KBM-7 (cell line): ENCODE measurements at regions not wholly inside any gene's neighbourhood (a gene's known extent, or its start where the extent isn't known, plus 50 kb on each side); places are given as distances from the start of the nearest gene placed in this dataset.

ENCODE experiments used
- DNase-seq: peaks from one replicate; pipeline ENCODE4 v3.0.0-alpha.2; 2015
- in situ Hi-C: fragments of 300-500 bp; cut with MboI; formaldehyde crosslinking; loops from 2 replicates; pipeline ENCODE4 v1.14.3; 2020; ENCODE audit warnings: low sequenced_read_pairs, low pct_unique_long_range_greater_than_20kb, mixed read lengths

DNA sequence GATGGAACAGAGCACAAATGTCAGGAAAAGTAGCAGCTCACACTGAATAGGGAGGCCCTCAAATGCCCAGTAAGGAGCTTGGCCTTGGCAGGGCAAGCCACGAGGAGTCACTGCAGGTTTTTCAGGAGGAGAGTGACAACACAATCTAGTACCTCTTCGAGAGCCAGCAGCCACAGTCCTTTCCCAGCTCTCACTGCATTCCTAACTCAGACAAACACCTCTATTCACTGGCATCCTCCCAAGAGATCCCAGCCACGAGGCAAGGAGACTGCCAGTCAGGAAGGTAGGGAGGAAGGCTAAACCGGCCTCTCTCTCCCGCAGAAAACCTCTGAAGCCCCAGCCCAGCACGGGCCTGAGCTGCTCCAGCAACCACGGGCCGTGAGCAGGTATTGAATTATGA lies 146.0 kb upstream of the SMAD3 start:
- in situ Hi-C loops: no loop called here

DNA sequence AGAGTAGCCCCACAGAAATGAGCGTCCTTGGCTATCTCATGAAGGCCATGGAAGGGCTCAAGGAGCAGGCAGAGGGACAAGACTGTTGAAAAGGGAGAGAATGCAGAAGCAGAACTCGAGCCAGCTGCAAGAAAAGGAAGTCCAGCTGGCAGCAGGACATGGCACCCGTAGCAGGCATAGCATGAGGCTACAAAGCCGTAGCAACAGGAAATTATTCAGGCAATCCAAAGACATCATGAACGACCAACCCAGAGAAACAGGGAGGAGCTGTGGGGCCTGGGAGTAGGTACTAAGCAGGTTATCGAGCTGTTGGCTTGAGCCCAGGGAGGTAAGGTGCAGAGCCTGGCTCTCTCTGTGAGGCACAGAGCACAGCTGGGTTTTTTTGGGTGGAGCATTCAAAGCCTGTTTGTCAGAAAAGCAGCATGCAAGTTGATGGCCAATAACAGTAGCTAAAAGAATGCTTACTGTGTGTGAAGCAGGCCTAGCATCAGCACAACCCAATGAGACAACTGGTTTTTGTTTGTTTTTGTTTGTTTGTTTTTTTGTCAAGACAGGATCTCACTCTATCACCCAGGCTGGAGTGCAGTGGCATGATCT lies 144.0 kb upstream of the SMAD3 start:
- DNase-seq: peak; percentile 87

More for the DNA sequence above, 146.0 kb upstream of the SMAD3 start:
- DNase-seq: no peak

GRCh38 chr15:66922608-66923007 lies 142.8 kb upstream of the SMAD3 start:
- in situ Hi-C loops: no loop called here
- no peak for DNase-seq

More for the DNA sequence above, 144.0 kb upstream of the SMAD3 start:
- in situ Hi-C loops: no loop called here

DNA sequence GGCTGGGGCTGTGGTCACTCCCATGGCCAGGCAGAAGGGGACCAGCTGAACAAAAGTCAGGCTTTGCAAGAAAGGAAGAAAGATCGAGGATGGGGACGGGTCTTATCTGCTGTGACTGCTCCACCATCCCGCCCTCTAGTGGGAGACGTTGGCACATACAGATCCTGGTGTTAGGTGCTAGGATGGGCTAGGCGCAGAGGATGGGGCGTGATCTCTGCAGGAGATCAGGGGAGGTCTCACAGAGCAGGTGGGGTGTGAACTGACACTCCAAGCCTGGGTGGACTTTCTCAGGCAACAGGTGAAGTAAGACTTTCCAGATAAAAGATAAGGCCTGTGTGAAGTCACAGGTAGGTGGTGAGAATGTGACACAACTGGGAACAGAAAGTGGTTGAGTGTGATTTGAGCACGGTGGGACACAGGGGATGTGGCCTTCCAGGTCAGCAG lies 141.9 kb upstream of the SMAD3 start:
- DNase-seq: peak; percentile 64
- in situ Hi-C loops: no loop called here

- in situ Hi-C loops: no loop called here
- DNase-seq: no peak
These were observed 140.5 kb upstream of the SMAD3 start for GRCh38 chr15:66924889-66925288.

DNA sequence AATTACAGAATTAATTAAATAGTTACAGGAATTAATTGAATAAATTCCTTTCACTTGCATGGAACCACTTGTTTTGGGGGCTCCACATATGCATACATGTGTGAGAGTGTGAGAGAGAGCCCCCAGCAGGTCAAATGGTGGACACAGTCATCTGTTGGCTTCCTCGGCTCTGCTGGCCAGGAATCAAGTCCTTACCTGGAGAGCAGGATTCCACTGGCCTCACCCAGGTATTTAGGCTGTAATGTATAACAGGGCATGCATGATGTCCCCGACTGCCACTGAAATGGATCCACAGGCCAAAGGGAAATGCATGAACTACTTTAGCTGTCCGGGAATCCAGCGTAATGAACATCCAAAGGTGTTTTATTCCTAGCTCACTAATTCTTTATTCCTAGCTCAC lies 139.7 kb upstream of the SMAD3 start:
- DNase-seq: no peak
- in situ Hi-C loops: no loop called here

DNA sequence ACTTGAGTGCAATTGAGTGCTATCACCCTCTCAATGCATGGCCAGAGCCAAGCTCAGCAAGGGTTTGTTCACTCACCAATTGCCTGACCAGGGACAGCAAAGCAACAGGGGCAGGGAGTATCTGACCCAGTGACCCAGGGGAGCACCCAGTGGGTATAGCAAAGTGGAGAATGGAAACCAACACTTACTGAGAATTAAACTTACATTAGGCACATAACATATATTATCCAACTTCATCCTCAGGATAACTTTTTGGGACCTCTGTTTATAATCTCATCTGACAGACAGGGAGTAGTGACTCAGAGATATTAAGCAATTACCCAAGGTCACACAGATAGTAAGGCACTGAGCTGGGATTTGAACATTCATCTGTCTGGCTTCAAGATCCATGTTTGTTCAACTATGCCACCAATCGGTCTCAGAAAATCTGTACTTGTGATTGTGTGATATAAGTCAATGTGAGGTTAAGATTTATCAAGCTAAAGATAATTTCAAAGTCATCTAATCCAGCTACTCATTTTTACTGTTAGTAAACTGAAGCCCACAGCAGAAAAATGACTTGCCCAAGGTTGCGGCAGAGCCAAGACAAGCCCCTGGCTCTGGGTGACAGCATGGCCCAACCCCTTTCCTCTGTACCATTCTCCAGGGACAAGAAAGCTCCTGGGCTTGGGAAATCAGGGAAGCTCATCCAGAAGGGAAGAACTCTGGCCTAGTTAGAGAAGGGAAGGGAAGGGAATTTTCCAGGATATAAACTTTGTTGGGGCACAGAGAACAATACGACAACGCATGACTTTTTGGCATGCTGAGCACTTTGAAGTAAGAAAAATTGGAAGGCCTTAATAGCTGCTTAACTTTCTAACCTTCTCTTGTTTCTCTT lies 138.0 kb upstream of the SMAD3 start:
- DNase-seq: no peak
- in situ Hi-C loops: no loop called here

DNA sequence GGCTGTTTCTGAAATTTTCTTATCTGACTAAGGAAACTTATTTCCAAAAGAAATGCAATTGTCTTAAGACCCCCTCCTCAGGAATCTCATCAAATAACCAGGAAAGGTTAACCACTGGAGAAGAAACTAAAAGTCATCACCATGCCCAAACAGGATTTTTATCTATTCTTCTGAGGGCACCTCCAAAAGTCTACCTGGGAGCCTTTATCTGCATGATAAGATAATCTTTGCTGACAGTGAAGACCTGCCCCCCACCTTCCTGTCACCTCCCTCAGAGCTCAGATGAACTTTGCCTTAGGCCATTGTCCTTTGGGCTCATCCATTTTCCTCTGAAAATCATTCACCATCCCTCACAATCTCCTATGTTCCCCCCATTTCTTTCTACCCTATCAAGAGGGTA lies 137.3 kb upstream of the SMAD3 start:
- DNase-seq: no peak
- in situ Hi-C loops: no loop called here

GRCh38 chr15:66928784-66929183 lies 136.6 kb upstream of the SMAD3 start:
- DNase-seq: no peak
- in situ Hi-C loops: no loop called here

GRCh38 chr15:66929843-66930402 lies 135.5 kb upstream of the SMAD3 start:
- no peak for DNase-seq
- in situ Hi-C loops: no loop called here

- in situ Hi-C loops: no loop called here
- no peak for DNase-seq
These were observed 133.4 kb upstream of the SMAD3 start for GRCh38 chr15:66931768-66932633.

DNA sequence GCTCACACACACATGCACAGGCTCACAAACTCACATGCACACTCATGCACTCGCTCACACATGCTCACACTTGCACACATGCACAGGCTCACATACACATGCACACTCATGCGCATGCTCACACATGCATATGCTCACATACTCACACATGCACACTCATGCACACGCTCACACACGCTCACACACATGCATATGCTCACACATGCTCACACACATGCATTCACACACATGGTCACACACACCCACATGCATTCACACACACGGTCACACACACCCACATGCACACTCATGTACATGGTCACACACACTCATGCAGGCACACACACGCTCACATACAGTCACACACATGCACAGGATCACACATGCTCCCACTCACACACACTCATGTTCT lies 132.8 kb upstream of the SMAD3 start:
- in situ Hi-C loops: no loop called here
- DNase-seq: no peak

DNA sequence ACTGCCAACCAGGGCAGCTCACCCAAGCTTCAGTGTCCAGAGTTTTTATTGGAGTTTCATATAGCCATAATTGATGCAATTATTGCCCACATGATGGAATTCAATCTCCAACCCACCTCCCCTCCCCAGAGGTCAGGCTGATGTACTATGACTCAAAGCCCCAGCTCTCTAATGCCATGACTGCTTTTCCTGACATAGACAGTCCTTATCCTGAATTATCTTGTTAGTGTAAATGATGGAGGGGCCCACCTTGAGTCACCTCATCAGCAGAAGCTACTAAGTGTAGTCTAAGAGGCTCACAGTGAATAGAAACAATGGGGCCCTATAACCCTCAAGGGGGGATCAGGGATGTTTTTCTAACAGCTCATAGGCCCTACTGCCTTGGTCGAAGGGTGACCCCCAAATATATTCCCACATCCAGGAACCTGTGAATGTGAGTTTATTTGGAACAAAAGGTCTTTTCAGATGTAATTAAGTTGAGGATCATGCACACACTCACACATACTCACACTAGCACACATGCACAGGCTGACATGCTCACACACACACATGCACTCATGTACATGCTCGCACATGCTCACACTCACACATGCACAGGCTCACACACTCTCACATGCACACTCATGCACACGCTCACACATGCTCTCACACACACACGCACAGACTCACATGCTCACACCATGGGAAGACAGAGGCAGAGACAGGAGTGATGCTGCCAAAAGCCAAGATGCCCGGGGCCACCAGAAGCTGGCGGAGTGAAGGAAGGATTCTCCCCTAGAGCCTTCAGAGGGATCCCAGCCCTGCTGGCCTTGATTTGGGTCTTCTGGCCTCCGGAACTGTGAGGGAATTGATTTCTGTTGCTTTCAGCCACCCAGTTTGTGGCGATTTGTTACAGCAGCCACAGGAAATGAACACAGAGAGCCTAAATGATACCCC lies 131.2 kb upstream of the SMAD3 start:
- no peak for DNase-seq
- in situ Hi-C loops: no loop called here

DNA sequence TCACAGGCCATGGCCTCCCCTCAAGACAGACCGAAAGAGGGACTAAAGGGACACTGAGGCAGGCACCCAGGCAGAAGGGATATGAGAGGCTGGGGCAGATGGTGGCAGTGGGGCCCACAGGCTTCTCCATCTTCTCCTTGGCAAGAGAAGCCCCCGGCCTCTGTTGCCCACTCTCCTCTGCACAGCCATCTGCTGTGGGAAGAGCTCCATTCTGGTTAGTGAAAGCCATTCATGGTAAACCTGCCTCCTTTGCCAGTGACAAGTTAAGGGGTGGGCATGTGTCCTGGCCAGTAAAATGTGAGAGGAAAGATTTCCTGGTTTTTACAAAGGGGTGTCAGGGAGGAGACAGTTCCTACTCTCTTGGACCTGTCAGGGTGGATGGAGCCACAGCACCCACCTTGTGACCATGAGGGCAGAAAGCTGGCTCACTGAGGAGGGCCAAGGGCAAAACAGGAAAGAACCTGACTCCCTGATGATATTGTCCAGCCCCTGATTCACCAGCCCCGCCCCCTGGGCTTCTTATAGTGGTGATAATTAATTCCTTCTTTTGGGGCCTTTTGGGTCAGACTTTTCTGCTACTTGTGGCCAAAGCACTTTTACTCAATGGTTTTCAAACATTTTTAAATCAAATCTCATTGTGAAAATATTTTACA lies 130.4 kb upstream of the SMAD3 start:
- in situ Hi-C loops: no loop called here

GRCh38 chr15:66935688-66936087 lies 129.7 kb upstream of the SMAD3 start:
- in situ Hi-C loops: no loop called here
- no peak for DNase-seq

More for the DNA sequence above, 130.4 kb upstream of the SMAD3 start:
- no peak for DNase-seq

DNA sequence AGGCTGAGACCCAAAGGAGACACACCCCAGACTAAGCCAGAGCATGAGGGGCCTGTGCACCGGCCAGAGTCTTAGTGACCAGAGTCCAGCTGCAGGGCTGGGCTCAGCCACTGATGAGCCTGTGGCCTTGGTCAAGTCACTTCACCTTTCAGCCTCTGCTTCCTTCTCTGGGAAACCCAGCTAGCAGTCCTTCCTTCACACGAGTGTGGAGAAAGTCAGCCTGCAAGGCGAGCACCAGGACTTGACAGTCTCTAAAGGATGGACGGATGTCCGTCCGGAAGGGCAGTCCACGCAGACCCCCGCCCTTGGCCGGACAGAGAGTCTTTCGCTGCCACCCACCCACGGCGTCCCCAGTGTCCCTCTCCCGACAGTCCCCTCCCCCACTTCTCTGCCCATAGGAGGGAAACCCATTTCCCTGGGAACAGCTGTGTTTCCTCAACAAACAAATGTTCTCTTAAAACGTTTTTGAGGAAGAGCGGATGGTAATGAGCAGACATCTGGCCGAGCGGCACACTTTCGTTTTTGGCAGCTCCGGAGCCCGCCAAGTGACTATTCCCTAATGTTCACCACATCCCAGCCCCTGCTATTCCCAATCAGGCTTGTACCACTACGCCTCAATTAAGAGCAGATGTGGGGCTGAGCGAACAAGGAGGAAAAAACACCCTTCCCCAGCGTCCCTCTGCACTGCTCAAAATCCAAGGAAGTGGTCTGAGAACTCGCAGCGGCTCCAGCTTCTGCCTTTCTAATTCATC lies 129.1 kb upstream of the SMAD3 start:
- in situ Hi-C loops: no loop called here

DNA sequence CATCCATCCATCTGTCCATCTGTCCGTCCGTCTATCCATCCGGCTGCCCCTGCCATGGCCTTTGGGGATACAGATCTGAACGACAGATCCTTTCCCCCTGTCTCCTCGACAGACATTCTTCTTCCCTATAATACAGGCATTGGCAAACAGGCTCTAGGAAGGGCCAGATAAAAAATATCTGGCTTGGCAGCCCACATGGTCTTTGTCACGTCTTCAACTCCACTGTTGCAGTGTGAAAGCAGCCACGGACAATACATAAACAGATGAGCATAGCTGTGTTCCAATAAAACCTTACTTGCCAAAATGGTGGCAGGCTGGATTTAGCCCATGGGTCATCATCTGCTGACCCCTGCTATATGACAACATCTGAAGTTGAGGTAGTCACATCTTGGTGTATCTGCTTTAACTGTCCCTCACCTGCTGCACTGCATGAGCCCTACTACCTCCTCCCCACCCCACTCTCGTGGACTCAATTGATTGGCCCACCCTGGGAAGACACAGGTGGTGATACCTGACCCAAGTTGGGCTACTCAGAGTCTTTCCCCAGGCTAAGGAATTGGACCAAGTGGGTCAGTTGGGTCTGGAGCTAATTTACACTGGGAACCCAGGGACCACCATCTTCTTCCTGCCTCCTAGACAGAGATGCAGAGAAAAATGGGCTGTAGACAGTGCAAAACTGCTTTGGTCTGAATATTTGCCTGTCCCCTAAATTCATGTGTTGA lies 128.4 kb upstream of the SMAD3 start:
- no peak for DNase-seq
- in situ Hi-C loops: no loop called here

More for the DNA sequence above, 129.1 kb upstream of the SMAD3 start:
- DNase-seq: no peak
